ENCODE measurements at regions not wholly inside any gene's neighbourhood (a gene's known extent, or its start where the extent isn't known, plus 50 kb on each side); places are given as distances from the start of the nearest gene placed in this dataset.

GRCh38 chr2:19251554-19251953 is 106.9 kb downstream of the OSR1 start:
- no peak overlapping the region for H3K9ac ChIP-seq (ENCODE audit: low read length)
- H3K36me3 ChIP-seq (ENCODE audit: insufficient read depth, low read length), result no peaks in the 10 kb centered on the region
- H4K20me1 ChIP-seq (ENCODE audit: insufficient read depth), result no peaks in the 10 kb centered on the region
- H3K27me3 ChIP-seq (ENCODE audit: insufficient read depth, low read depth, low read length), result no peaks in the 10 kb centered on the region
- H3K9me2 ChIP-seq (ENCODE audit: insufficient read depth, low read length), result no peaks in the 10 kb centered on the region
- no peak overlapping the region for H3K27ac ChIP-seq (ENCODE audit: low read length)
- no peak overlapping the region for H2AFZ ChIP-seq (ENCODE audit: low read depth, low read length)
- no peaks in the 10 kb centered on the region for H3K9me3 ChIP-seq (ENCODE audit: low read length)
- TF ChIP-seq REST (IDR thresholded peaks at IDR 0.05; ENCODE audit: borderline replicate concordance) (no peak), MXI1 (conservative IDR thresholded peaks at IDR 0.05; ENCODE audit: poor library complexity, severe bottlenecking) (no peak), POLR2AphosphoS5 (IDR thresholded peaks at IDR 0.05) (no peak), EZH2 (IDR thresholded peaks at IDR 0.05; ENCODE audit: borderline replicate concordance, insufficient read depth, low read length, poor library complexity, severe bottlenecking) (no peak), RAD21 (conservative IDR thresholded peaks at IDR 0.05) (no peak), TAF1 (IDR thresholded peaks at IDR 0.05; ENCODE audit: low read depth) (no peak), CTCF (IDR thresholded peaks at IDR 0.05; ENCODE audit: poor library complexity, severe bottlenecking) (no peak), EP300 (conservative IDR thresholded peaks at IDR 0.05; ENCODE audit: poor library complexity, severe bottlenecking) (no peak), SMC3 (conservative IDR thresholded peaks at IDR 0.05; ENCODE audit: poor library complexity) (no peak)
- no peaks in the 10 kb centered on the region for H3F3A ChIP-seq (ENCODE audit: insufficient read depth, low read length, poor library complexity, severe bottlenecking)
- no peak overlapping the region for H3K4me2 ChIP-seq (ENCODE audit: low read length)
- H3K79me2 ChIP-seq (replicated peaks; ENCODE audit: insufficient read depth, low read length), result no peaks in the 10 kb centered on the region
- no peak overlapping the region for H3K4me3 ChIP-seq (ENCODE audit: low read length)

GRCh38 chr2:19250906-19251305 is 107.5 kb downstream of the OSR1 start:
- H3K4me2 ChIP-seq (ENCODE audit: low read length), result no peak overlapping the region
- no peaks in the 10 kb centered on the region for H4K20me1 ChIP-seq (ENCODE audit: insufficient read depth)
- no peaks in the 10 kb centered on the region for H3K9me3 ChIP-seq (ENCODE audit: low read length)
- no peaks in the 10 kb centered on the region for H3K79me2 ChIP-seq (replicated peaks; ENCODE audit: insufficient read depth, low read length)
- no peaks in the 10 kb centered on the region for H3K27me3 ChIP-seq (ENCODE audit: insufficient read depth, low read depth, low read length)
- no peak overlapping the region for H3K9ac ChIP-seq (ENCODE audit: low read length)
- no peaks in the 10 kb centered on the region for H3F3A ChIP-seq (ENCODE audit: insufficient read depth, low read length, poor library complexity, severe bottlenecking)
- no peaks in the 10 kb centered on the region for H3K9me2 ChIP-seq (ENCODE audit: insufficient read depth, low read length)
- no peaks in the 10 kb centered on the region for H3K36me3 ChIP-seq (ENCODE audit: insufficient read depth, low read length)
- no peak for TF ChIP-seq SMC3 (conservative IDR thresholded peaks at IDR 0.05; ENCODE audit: poor library complexity)
- no peak for TF ChIP-seq EZH2 (IDR thresholded peaks at IDR 0.05; ENCODE audit: borderline replicate concordance, insufficient read depth, low read length, poor library complexity, severe bottlenecking)
- no peak for TF ChIP-seq MXI1 (conservative IDR thresholded peaks at IDR 0.05; ENCODE audit: poor library complexity, severe bottlenecking)
- TF ChIP-seq RAD21 (conservative IDR thresholded peaks at IDR 0.05), result no peak
- no peak for TF ChIP-seq REST (IDR thresholded peaks at IDR 0.05; ENCODE audit: borderline replicate concordance)
- TF ChIP-seq CTCF (IDR thresholded peaks at IDR 0.05; ENCODE audit: poor library complexity, severe bottlenecking), result no peak
- TF ChIP-seq EP300 (conservative IDR thresholded peaks at IDR 0.05; ENCODE audit: poor library complexity, severe bottlenecking), result no peak
- TF ChIP-seq TAF1 (IDR thresholded peaks at IDR 0.05; ENCODE audit: low read depth), result no peak
- TF ChIP-seq POLR2AphosphoS5 (IDR thresholded peaks at IDR 0.05), result no peak
- H3K4me3 ChIP-seq (ENCODE audit: low read length), result no peak overlapping the region
- H3K27ac ChIP-seq (ENCODE audit: low read length), result no peak overlapping the region
- H2AFZ ChIP-seq (ENCODE audit: low read depth, low read length), result no peak overlapping the region

Data from neural cell (in vitro differentiated cells).